Endothelial cell (in vitro differentiated cells): ENCODE measurements at regions not wholly inside any gene's neighbourhood (a gene's known extent, or its start where the extent isn't known, plus 50 kb on each side); places are given as distances from the start of the nearest gene placed in this dataset.

Source experiments
- DNase-seq: peaks from one replicate; pipeline ENCODE4 v3.0.0; 2021; ENCODE audit warnings: low spot score
- H3K27ac Mint-ChIP-seq: one replicate; pipeline ENCODE4 v1.8.0; 2021; ENCODE audit warnings: mixed read lengths, inconsistent platforms; ENCODE audit not compliant: unreplicated experiment
- H3K27me3 Mint-ChIP-seq: one replicate; pipeline ENCODE4 v1.8.0; 2021; ENCODE audit warnings: mild to moderate bottlenecking, moderate library complexity, mixed read lengths, inconsistent platforms; ENCODE audit not compliant: unreplicated experiment
- H3K36me3 Mint-ChIP-seq: one replicate; pipeline ENCODE4 v1.8.0; 2021; ENCODE audit warnings: mild to moderate bottlenecking, low read depth, mixed read lengths, inconsistent platforms; ENCODE audit not compliant: unreplicated experiment
- H3K4me1 Mint-ChIP-seq: one replicate; pipeline ENCODE4 v1.8.0; 2021; ENCODE audit warnings: mild to moderate bottlenecking, mixed read lengths, inconsistent platforms; ENCODE audit not compliant: unreplicated experiment
- H3K4me3 Mint-ChIP-seq: one replicate; pipeline ENCODE4 v1.8.0; 2021; ENCODE audit warnings: mild to moderate bottlenecking, mixed read lengths, inconsistent platforms; ENCODE audit not compliant: unreplicated experiment
- H3K9me3 Mint-ChIP-seq: one replicate; pipeline ENCODE4 v1.8.0; 2021; ENCODE audit warnings: mixed read lengths, inconsistent platforms; ENCODE audit not compliant: unreplicated experiment
- CTCF ChIP-seq: fragments of 200-600 bp; sonication (generic); IDR thresholded peaks from one replicate; pipeline ENCODE4 v1.5.0; 2021; ENCODE audit warnings: antibody characterized with exemption; ENCODE audit not compliant: unreplicated experiment

- H3K36me3 Mint-ChIP-seq: no peaks in the 10 kb centered on the region
- no peaks in the 10 kb centered on the region for H3K9me3 Mint-ChIP-seq
- TF ChIP-seq CTCF: no peak
- H3K4me3 Mint-ChIP-seq: no peak overlapping the region
- no peaks in the 10 kb centered on the region for H3K4me1 Mint-ChIP-seq
- DNase-seq: no peak
- H3K27me3 Mint-ChIP-seq: no peaks in the 10 kb centered on the region
- no peak overlapping the region for H3K27ac Mint-ChIP-seq
Measured at GRCh38 chr14:43200519-43200918, 1306.6 kb downstream of the FSCB start.

GRCh38 chr14:43198465-43198864 lies 1308.6 kb downstream of the FSCB start:
- no peaks in the 10 kb centered on the region for H3K36me3 Mint-ChIP-seq
- H3K27me3 Mint-ChIP-seq: no peaks in the 10 kb centered on the region
- DNase-seq: no peak

GRCh38 chr14:43184540-43184939 lies 1322.5 kb downstream of the FSCB start:
- no peaks in the 10 kb centered on the region for H3K9me3 Mint-ChIP-seq
- no peaks in the 10 kb centered on the region for H3K36me3 Mint-ChIP-seq
- H3K27me3 Mint-ChIP-seq: no peaks in the 10 kb centered on the region
- no peak for DNase-seq
- H3K4me3 Mint-ChIP-seq: no peak overlapping the region
- no peak for TF ChIP-seq CTCF
- H3K4me1 Mint-ChIP-seq: no peaks in the 10 kb centered on the region
- no peak overlapping the region for H3K27ac Mint-ChIP-seq

More at GRCh38 chr14:43198465-43198864, 1308.6 kb downstream of the FSCB start:
- H3K9me3 Mint-ChIP-seq: no peaks in the 10 kb centered on the region
- no peak overlapping the region for H3K4me3 Mint-ChIP-seq
- TF ChIP-seq CTCF: no peak
- no peak overlapping the region for H3K27ac Mint-ChIP-seq
- H3K4me1 Mint-ChIP-seq: no peaks in the 10 kb centered on the region

- Mint-ChIP-seq H3K4me3 (no peak overlapping the region), H3K27ac (no peak overlapping the region), H3K27me3 (no peaks in the 10 kb centered on the region), H3K9me3 (no peaks in the 10 kb centered on the region), H3K4me1 (no peaks in the 10 kb centered on the region), H3K36me3 (no peaks in the 10 kb centered on the region)
- no peak for TF ChIP-seq CTCF
- DNase-seq: no peak
Measured at GRCh38 chr14:43183916-43184315, 1323.2 kb downstream of the FSCB start.

- TF ChIP-seq CTCF: no peak
- H3K4me1 Mint-ChIP-seq: no peaks in the 10 kb centered on the region
- H3K9me3 Mint-ChIP-seq: no peaks in the 10 kb centered on the region
- no peak for DNase-seq
- no peaks in the 10 kb centered on the region for H3K27me3 Mint-ChIP-seq
- H3K36me3 Mint-ChIP-seq: no peaks in the 10 kb centered on the region
- H3K27ac Mint-ChIP-seq: no peak overlapping the region
- H3K4me3 Mint-ChIP-seq: no peak overlapping the region
Measured at GRCh38 chr14:43175896-43176295, 1331.2 kb downstream of the FSCB start.
